MM.1S (cell line): ENCODE measurements at regions not wholly inside any gene's neighbourhood (a gene's known extent, or its start where the extent isn't known, plus 50 kb on each side); places are given as distances from the start of the nearest gene placed in this dataset.

Experiments used
- EZH2phosphoT487 ChIP-seq: fragments of 300-600 bp; sonication (generic); IDR thresholded peaks from 2 replicates; pipeline ENCODE4 v1.6.1; 2018; ENCODE audit warnings: antibody characterized with exemption, low read length
- TF ChIP-seq, protein P1 (sequence below): fragments of 300-600 bp; sonication (generic); IDR thresholded peaks from 2 replicates; pipeline ENCODE4 v1.5.1; 2016; ENCODE audit warnings: antibody characterized with exemption, low read length, mixed read lengths

GRCh38 chr17:77361986-77362620 lies 221.3 kb downstream of the SEC14L1 start:
- TF ChIP-seq, protein P1, sequence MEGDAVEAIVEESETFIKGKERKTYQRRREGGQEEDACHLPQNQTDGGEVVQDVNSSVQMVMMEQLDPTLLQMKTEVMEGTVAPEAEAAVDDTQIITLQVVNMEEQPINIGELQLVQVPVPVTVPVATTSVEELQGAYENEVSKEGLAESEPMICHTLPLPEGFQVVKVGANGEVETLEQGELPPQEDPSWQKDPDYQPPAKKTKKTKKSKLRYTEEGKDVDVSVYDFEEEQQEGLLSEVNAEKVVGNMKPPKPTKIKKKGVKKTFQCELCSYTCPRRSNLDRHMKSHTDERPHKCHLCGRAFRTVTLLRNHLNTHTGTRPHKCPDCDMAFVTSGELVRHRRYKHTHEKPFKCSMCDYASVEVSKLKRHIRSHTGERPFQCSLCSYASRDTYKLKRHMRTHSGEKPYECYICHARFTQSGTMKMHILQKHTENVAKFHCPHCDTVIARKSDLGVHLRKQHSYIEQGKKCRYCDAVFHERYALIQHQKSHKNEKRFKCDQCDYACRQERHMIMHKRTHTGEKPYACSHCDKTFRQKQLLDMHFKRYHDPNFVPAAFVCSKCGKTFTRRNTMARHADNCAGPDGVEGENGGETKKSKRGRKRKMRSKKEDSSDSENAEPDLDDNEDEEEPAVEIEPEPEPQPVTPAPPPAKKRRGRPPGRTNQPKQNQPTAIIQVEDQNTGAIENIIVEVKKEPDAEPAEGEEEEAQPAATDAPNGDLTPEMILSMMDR: no peak
- no peak for TF ChIP-seq EZH2phosphoT487
